Gastrocnemius medialis (tissue), 4 donors: ENCODE measurements at regions not wholly inside any gene's neighbourhood (a gene's known extent, or its start where the extent isn't known, plus 50 kb on each side); places are given as distances from the start of the nearest gene placed in this dataset.

Source experiments
- ATAC-seq, 2 donors: fragments of 150-250 bp; one replicate each; pipeline ENCODE4 v1.9.1; 2016
- DNase-seq, 2 donors: peaks; one replicate each; pipeline ENCODE4 v3.0.0-alpha.2; 2019
- H3K27ac ChIP-seq, 4 donors: fragments of 200-600 bp; sonication (generic); 1 replicate in 1 of 4; 2 replicates in 3 of 4; pipeline ENCODE4 v1.5.1; 2016 to 2018; ENCODE audit warnings: mild to moderate bottlenecking in 2 of 4, moderate library complexity in 1 of 4
- H3K27me3 ChIP-seq, 3 donors: fragments of 200-600 bp; sonication (generic) in 2 of 3; 1 replicate in 1 of 3; 2 replicates in 2 of 3; pipeline versions ENCODE4 v1.5.1 to v1.6.0; 2016 to 2019; ENCODE audit warnings: mild to moderate bottlenecking in 1 of 3, moderate library complexity in 1 of 3
- H3K36me3 ChIP-seq, 2 donors: fragments of 200-600 bp; sonication (generic) in 1 of 2; one replicate each; pipeline ENCODE4 v1.5.1; 2017 to 2018
- H3K4me1 ChIP-seq, 2 donors: fragments of 200-600 bp; sonication (generic) in 1 of 2; one replicate each; pipeline ENCODE4 v1.5.1; 2016 to 2017; ENCODE audit warnings: mild to moderate bottlenecking in 2 of 2
- H3K4me3 ChIP-seq, 4 donors: fragments of 200-600 bp; sonication (generic) in 3 of 4; 1 replicate in 1 of 4; 2 replicates in 3 of 4; pipeline ENCODE4 v1.5.1; 2016 to 2019; ENCODE audit warnings: mild to moderate bottlenecking in 2 of 4
- H3K9me3 ChIP-seq, 3 donors: fragments of 200-600 bp; sonication (generic) in 2 of 3; 1 replicate in 1 of 3; 2 replicates in 2 of 3; pipeline ENCODE4 v1.5.1; 2016 to 2019
- CTCF ChIP-seq, 5 experiments: fragments of 450-650 bp in 3 of 5; fragments of 200-600 bp in 2 of 5; sonication (generic) in 2 of 5; IDR thresholded peaks in 4 of 5; conservative IDR thresholded peaks in 1 of 5; 1 replicate in 4 of 5; 2 replicates in 1 of 5; pipeline ENCODE4 v1.5.1; 2016 to 2019; ENCODE audit warnings: antibody characterized with exemption in 5 of 5, mild to moderate bottlenecking in 3 of 5, moderate library complexity in 3 of 5
- POLR2A ChIP-seq, 2 donors: fragments of 450-650 bp; IDR thresholded peaks; one replicate each; pipeline ENCODE4 v1.6.1; 2017; ENCODE audit warnings: antibody characterized with exemption in 2 of 2, mild to moderate bottlenecking in 2 of 2, moderate library complexity in 2 of 2
- in situ Hi-C, 4 donors: fragments of 200-750 bp; cut with MboI; loops; one replicate each; pipeline versions ENCODE4 v1.15.0 to v1.8.0; 2017; ENCODE audit warnings: low sequenced_read_pairs in 4 of 4
- intact Hi-C: fragments of 100-400 bp; cut with DNase I; formaldehyde crosslinking; loops from one replicate; pipeline ENCODE4 v1.15.1; 2023; ENCODE audit warnings: low total_unique reads

- intact Hi-C loops (no loop called here), in situ Hi-C loops (no loop called here)
- H3K27ac ChIP-seq: no peak overlapping the region
- ATAC-seq (no peak), DNase-seq (no peak)
- no peaks in the 10 kb centered on the region for H3K9me3 ChIP-seq
- H3K4me1 ChIP-seq: no peaks in the 10 kb centered on the region
- H3K27me3 ChIP-seq: no peaks in the 10 kb centered on the region
- H3K4me3 ChIP-seq: no peak overlapping the region
- TF ChIP-seq CTCF (IDR thresholded peaks at IDR 0.05 in 4 of 5, conservative IDR thresholded peaks at IDR 0.05 in 1 of 5) (no peak), POLR2A (IDR thresholded peaks at IDR 0.05) (no peak)
- H3K36me3 ChIP-seq: no peaks in the 10 kb centered on the region
These were observed 106.0 kb upstream of the GNG12 start for GRCh38 chr1:67939186-67939743.

GRCh38 chr1:67937651-67938050, 104.4 kb upstream of the GNG12 start:
- H3K27me3 ChIP-seq: no peaks in the 10 kb centered on the region
- H3K4me3 ChIP-seq: no peak overlapping the region
- H3K36me3 ChIP-seq: no peaks in the 10 kb centered on the region
- DNase-seq (no peak), ATAC-seq (no peak)
- in situ Hi-C loops (no loop called here), intact Hi-C loops (no loop called here)
- no peaks in the 10 kb centered on the region for H3K9me3 ChIP-seq
- no peak overlapping the region for H3K27ac ChIP-seq
- no peak for TF ChIP-seq POLR2A (IDR thresholded peaks at IDR 0.05)
- no peak for TF ChIP-seq CTCF (IDR thresholded peaks at IDR 0.05 in 4 of 5, conservative IDR thresholded peaks at IDR 0.05 in 1 of 5)
- H3K4me1 ChIP-seq: no peaks in the 10 kb centered on the region

GRCh38 chr1:67937010-67937409, 103.7 kb upstream of the GNG12 start:
- TF ChIP-seq CTCF (IDR thresholded peaks at IDR 0.05 in 4 of 5, conservative IDR thresholded peaks at IDR 0.05 in 1 of 5): no peak
- no peak for TF ChIP-seq POLR2A (IDR thresholded peaks at IDR 0.05)
- Histone ChIP-seq H3K36me3 (no peaks in the 10 kb centered on the region), H3K4me3 (no peak overlapping the region), H3K9me3 (no peaks in the 10 kb centered on the region), H3K27ac (no peak overlapping the region), H3K4me1 (no peaks in the 10 kb centered on the region), H3K27me3 (no peaks in the 10 kb centered on the region)
- in situ Hi-C loops (no loop called here), intact Hi-C loops (no loop called here)
- no peak for DNase-seq
- ATAC-seq: no peak

- no peak for DNase-seq
- TF ChIP-seq POLR2A (IDR thresholded peaks at IDR 0.05) (no peak), CTCF (IDR thresholded peaks at IDR 0.05 in 4 of 5, conservative IDR thresholded peaks at IDR 0.05 in 1 of 5) (no peak)
- no peak overlapping the region for H3K27ac ChIP-seq
- no peak for ATAC-seq
- in situ Hi-C loops: no loop called here
- H3K9me3 ChIP-seq: no peaks in the 10 kb centered on the region
- intact Hi-C loops: no loop called here
- no peak overlapping the region for H3K4me3 ChIP-seq
- H3K4me1 ChIP-seq: no peaks in the 10 kb centered on the region
- H3K27me3 ChIP-seq: no peaks in the 10 kb centered on the region
- no peaks in the 10 kb centered on the region for H3K36me3 ChIP-seq
These were observed 102.3 kb upstream of the GNG12 start for GRCh38 chr1:67935560-67935959.

- Histone ChIP-seq H3K27ac (no peak overlapping the region), H3K4me3 (no peak overlapping the region), H3K9me3 (no peaks in the 10 kb centered on the region), H3K27me3 (no peaks in the 10 kb centered on the region), H3K4me1 (no peaks in the 10 kb centered on the region), H3K36me3 (no peaks in the 10 kb centered on the region)
- ATAC-seq (no peak), DNase-seq (no peak)
- TF ChIP-seq CTCF (IDR thresholded peaks at IDR 0.05 in 4 of 5, conservative IDR thresholded peaks at IDR 0.05 in 1 of 5) (no peak), POLR2A (IDR thresholded peaks at IDR 0.05) (no peak)
- in situ Hi-C loops: no loop called here
- intact Hi-C loops: no loop called here
These were observed 97.9 kb upstream of the GNG12 start for GRCh38 chr1:67931198-67931597.
